ENCODE measurements at regions not wholly inside any gene's neighbourhood (a gene's known extent, or its start where the extent isn't known, plus 50 kb on each side); places are given as distances from the start of the nearest gene placed in this dataset.

- TF ChIP-seq CTCF (IDR thresholded peaks at IDR 0.05) (no peak), POLR2AphosphoS5 (IDR thresholded peaks at IDR 0.05) (no peak)
Measured at GRCh38 chr4:31199644-31200043, 479.5 kb downstream of the PCDH7 start.
